NOMO-1 treated with DMSO at 0.1 percent for 48 hours (cell line): ENCODE measurements at regions not wholly inside any gene's neighbourhood (a gene's known extent, or its start where the extent isn't known, plus 50 kb on each side); places are given as distances from the start of the nearest gene placed in this dataset.
"Not testable (repeated sequence)": the region's sequence is repeated elsewhere in the genome, so short reads cannot be mapped to it uniquely, and the experiment has no call there.

Experiments used
- DNase-seq: peaks from one replicate; lab custom pipeline; 2025; ENCODE audit not compliant: unreplicated experiment; lab: John Stamatoyannopoulos, UW

- DNase-seq = no peak
Observed at GRCh38 chr4:104549736-104550135, 55.0 kb upstream of the CXXC4 start.

- DNase-seq = no peak
Observed at GRCh38 chr4:104559502-104559901, 64.8 kb upstream of the CXXC4 start.

- no peak for DNase-seq
Observed at GRCh38 chr4:104571341-104571740, 76.6 kb upstream of the CXXC4 start.

- no peak for DNase-seq
Observed at GRCh38 chr4:104574371-104574770, 79.7 kb upstream of the CXXC4 start.

- DNase-seq = no peak
Observed at GRCh38 chr4:104575278-104575677, 80.6 kb upstream of the CXXC4 start.

GRCh38 chr4:104577405-104577804 lies 82.7 kb upstream of the CXXC4 start:
- DNase-seq = no peak

GRCh38 chr4:104581476-104581875 lies 86.8 kb upstream of the CXXC4 start:
- not testable (repeated sequence) for DNase-seq

GRCh38 chr4:104582056-104582455 lies 87.4 kb upstream of the CXXC4 start:
- not testable (repeated sequence) for DNase-seq

- no peak for DNase-seq
Observed at GRCh38 chr4:104589264-104589868, 94.7 kb upstream of the CXXC4 start.

GRCh38 chr4:104591510-104591911 lies 96.8 kb upstream of the CXXC4 start:
- DNase-seq = no peak

- no peak for DNase-seq
Observed at GRCh38 chr4:104592183-104592582, 97.5 kb upstream of the CXXC4 start.

- DNase-seq = no peak
Observed at GRCh38 chr4:104593019-104593418, 98.3 kb upstream of the CXXC4 start.

GRCh38 chr4:104596189-104596588 lies 101.5 kb upstream of the CXXC4 start:
- DNase-seq = peak; percentile 49

GRCh38 chr4:104615496-104615895 lies 120.8 kb upstream of the CXXC4 start:
- no peak for DNase-seq

GRCh38 chr4:104615926-104616325 lies 121.2 kb upstream of the CXXC4 start:
- no peak for DNase-seq

- no peak for DNase-seq
Observed at GRCh38 chr4:104616401-104616820, 121.7 kb upstream of the CXXC4 start.

- no peak for DNase-seq
Observed at GRCh38 chr4:104625706-104626105, 131.0 kb upstream of the CXXC4 start.

- DNase-seq = no peak
Observed at GRCh38 chr4:104629601-104630000, 134.9 kb upstream of the CXXC4 start.

GRCh38 chr4:104630272-104630671 lies 135.6 kb upstream of the CXXC4 start:
- no peak for DNase-seq

- no peak for DNase-seq
Observed at GRCh38 chr4:104631000-104631399, 136.3 kb upstream of the CXXC4 start.

GRCh38 chr4:104641418-104641817 lies 146.7 kb upstream of the CXXC4 start:
- DNase-seq = no peak

- DNase-seq = no peak
Observed at GRCh38 chr4:104642521-104642920, 147.8 kb upstream of the CXXC4 start.

GRCh38 chr4:104643805-104644204 lies 149.1 kb upstream of the CXXC4 start:
- DNase-seq = no peak
